GM19239 (cell line): ENCODE measurements at regions not wholly inside any gene's neighbourhood (a gene's known extent, or its start where the extent isn't known, plus 50 kb on each side); places are given as distances from the start of the nearest gene placed in this dataset.

Experiments
- DNase-seq: peaks from one replicate; pipeline ENCODE4 v3.0.0; 2011; ENCODE audit warnings: low spot score; ENCODE audit not compliant: insufficient read length
- FAIRE-seq: peaks from 2 replicates; lab custom pipeline; 2011; peaks lifted over from hg19 to GRCh38; lab: Jason Lieb, UNC

DNA sequence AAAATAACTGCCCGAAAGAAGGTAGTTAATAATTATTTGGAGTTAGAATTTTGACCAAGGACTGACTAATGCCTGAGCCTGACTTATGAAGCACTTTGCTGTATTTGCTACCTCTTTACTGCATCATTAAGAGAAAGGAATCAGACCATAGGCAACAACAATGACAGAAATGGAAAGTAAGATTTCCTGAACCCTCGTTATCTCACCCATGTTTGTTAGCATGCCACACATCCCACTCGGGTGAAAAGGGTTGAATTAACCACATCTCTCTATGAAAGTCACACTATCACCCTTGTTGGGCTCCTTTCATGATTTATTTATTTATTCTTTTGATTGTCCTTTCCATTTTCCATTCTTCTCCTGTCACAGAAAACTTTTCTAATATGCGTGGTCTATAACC, 59.6 kb downstream of the OLIG3 start:
- FAIRE-seq (no peak), DNase-seq (no peak)

DNA sequence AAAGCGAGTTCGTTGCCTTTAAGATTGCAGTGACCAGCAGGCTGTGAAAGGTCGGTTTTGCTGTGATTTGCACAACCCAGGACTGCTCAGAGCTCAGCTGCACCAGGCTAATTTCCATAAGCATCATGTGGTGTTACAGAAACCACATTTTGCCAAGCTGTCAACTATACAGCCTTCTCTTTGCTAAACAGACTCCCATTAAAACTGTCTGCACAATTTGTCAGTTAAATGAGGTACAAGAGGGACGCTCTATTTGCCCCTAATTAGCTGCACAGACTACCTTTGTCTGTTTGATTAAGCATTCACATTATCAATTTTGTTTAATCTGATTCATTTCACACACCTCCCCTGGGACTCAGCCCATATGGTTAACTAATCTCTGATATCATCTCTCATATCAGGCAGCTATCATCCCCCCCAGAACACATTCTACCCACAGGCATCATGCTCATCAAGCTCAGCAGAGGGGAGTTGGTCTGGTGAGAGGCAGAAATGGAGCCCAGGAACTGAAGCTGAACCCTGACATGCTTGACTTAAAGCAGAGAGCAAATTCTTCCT, 62.1 kb downstream of the OLIG3 start:
- FAIRE-seq (peak; percentile 70), DNase-seq (no peak)

DNA sequence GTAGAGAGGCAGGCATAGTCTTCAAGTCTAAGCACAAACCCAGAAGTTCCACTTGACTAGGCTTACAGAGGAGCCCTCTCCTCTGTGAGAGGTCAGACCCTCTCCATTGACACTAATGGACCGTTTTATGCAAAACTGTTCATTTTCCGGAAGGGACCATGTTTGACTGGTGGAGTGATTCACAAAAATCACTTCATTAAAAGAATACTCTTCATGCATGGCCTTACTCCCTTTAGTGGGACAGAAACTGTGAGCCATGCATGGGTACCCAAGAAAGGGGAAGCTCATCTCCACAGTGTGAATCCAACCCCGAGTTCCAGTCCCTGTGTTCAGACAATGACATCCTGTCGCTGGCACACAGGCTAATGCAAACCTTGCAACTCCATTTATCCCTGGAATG, 63.2 kb downstream of the OLIG3 start:
- DNase-seq (no peak), FAIRE-seq (no peak)

DNA sequence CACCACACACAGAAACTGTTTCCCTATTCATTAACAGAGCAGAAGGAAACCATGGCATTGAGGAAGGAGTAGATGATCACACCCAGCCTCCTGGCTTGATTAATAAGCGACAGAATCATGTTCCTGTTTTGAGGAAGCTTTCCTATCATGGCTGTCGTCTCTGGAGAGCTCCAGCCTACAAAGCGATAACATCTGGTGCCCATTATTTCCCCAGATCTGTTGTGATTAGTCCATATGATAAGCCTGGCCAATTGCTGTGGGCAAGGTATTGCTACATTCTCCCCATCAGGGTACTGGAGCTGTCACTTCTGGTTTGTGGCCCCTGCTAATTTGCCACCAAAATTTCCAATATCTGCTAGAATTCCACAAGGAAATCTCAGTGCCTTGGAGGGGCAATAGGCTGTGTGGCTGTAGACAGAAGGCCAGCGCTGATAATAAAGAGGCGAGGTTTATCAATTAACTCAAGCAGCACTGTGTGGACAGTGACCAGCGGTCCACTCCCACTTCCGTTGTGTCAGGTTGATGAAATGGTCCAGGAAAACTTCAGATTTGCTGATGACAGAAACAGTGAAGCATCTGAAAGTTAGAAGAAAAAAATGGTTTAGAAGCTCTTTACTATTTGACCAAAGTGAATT, 66.4 kb downstream of the OLIG3 start:
- no peak for FAIRE-seq

DNA sequence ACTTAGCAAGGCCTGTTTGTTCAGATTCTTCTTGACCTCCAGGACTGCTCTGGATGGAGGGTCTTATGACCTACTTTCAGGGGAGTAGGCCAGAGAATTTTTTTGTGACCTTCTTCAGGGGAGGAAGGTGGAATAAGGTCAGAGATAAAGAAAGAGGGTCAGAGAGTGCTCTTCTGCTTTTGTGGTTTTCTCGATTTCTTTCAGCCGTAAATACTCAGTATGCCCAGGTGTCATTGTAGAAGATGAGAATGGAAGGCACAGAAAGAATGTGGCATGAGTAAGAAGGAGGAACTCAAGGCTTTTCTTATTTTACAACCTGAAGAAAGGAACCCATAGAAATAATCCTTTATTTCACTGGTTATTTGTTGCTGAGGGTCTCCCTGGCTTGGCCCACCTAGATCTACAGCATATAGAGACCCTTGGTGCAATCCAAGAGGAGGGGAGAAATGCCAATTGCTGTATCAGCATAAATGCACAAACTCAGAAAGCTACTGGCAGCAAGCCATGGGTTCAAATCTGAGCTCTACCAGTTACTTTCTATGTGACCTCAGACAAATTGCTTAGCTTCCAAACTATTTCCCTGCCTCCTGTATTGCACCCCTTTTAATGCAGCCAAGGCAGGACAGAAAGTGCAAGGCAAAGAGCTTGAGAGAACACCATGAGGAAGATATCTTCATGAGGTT, 68.0 kb downstream of the OLIG3 start:
- DNase-seq (no peak), FAIRE-seq (no peak)

More for the DNA sequence above, 66.4 kb downstream of the OLIG3 start:
- DNase-seq, result no peak

DNA sequence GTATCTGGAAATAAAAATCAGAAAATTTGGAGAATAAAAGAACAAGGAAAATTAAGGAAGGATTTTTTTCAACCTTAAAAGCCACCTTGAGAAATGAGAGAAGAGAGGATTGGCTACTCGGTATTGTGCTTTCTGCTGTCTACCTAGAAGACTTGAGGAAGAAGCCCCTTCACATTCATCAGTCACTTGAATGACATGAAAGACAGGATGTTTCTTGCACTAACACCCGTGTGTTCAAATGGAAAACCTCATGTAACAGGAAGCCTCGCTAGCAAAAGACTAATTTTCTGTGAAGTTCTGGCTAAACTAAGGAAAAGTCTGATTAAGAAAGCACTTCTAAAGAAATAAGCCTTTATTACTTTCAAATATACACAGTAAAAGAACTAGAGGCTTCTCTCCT, 69.9 kb downstream of the OLIG3 start:
- DNase-seq (no peak), FAIRE-seq (no peak)

DNA sequence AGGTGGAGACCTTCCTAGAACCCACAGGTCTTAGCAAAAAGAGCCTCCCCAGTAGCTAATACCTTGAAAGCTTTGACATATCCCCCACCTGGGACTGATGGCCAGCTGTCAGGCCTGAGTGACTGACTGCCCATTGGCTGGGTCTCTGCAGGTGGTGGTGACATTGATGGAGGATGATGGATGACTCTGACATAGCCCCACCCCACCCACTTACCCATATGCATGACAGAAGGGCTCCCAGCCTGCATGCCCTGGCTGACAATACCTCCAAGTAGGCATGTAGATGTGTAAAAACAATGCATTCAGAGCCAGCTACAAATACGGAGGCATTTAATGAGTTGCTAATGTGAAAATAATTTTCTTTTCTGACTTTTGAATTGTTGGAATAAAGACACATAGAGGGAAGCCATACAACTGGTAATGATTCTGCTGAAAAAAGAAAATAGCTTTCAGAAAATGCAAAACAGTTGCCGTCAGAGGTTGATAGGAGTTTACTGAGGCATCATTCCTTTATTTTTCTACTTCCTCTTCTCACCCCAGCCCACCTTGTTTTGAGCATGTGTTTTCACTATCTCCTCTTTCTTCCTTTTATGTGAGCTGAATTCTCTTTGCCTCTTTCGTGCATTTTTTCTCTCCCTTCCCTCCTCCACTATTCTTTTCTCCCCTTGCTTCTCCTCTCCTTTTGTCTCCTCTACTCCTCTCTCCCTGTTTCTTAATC, 70.6 kb downstream of the OLIG3 start:
- FAIRE-seq (peak; percentile 33), DNase-seq (no peak)

DNA sequence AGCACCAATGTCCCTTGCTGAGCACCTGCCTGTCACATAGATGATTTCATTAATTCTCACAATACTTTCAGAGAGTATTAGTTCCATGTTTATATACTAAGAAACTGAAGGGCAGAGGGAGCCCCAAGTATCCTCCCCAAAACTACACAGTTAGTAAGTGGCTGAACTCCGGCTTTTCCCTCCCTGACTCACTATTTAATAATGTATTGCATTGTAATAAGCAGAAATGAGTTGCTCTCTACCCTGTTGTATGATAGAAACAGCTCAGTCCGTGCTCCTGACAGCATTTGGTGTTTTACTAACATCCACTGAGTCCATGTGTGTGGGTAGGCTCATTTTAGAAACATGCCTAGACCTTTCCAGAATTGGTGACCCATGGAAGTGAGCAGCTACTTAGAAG, 76.8 kb downstream of the OLIG3 start:
- no peak for FAIRE-seq
- DNase-seq, result no peak

DNA sequence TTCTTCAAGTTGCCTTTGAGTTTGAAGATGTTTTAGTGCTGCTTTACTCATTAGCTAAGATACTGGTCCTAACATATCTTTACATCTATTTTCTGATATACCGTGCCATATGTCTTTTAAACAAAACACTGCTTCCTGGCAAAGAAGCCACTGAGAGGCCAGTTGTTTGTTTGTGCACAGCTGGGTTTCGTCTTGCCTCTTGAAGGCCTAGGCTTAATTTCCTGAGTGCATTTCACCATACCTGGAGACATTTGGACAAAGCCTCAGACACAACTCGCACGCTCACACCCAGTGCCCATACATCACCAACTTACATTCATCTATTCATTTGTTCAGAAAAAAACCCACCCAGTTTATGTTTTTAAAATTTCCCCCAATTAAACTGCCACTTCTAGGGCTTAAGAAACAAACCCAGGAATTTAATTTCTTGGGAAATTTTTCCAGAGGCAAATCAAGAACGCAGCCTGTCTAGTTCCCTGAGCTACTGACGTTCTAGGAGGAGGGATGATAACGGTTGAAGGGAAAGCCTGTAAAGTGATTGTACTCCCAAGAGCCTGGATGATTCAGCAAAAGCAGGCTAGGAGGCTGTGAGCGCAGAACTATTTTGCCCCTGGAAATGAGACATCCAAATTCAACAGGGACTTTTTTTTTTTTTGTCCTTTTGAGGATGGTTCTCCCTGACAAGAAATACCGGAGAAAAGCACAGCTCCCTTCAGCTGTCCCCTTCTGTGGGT, 77.7 kb downstream of the OLIG3 start:
- DNase-seq, result no peak
- no peak for FAIRE-seq

DNA sequence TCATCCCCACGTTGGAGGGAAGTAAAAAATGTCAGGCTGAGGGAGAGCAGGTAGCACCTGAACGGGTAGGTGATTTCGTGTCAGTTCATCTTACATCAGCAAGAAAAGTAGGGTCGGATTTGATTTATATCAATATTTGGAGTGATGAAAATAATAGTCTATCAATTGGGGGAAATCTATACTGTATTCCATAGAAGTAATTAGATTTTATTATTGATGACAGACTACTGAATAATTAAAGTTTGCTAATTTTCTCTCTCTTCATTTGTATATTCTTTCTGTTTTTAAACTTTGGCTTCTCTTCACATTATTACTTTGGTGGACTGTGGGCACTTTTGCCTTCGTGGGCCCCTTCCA, 78.4 kb downstream of the OLIG3 start:
- FAIRE-seq (no peak), DNase-seq (no peak)

DNA sequence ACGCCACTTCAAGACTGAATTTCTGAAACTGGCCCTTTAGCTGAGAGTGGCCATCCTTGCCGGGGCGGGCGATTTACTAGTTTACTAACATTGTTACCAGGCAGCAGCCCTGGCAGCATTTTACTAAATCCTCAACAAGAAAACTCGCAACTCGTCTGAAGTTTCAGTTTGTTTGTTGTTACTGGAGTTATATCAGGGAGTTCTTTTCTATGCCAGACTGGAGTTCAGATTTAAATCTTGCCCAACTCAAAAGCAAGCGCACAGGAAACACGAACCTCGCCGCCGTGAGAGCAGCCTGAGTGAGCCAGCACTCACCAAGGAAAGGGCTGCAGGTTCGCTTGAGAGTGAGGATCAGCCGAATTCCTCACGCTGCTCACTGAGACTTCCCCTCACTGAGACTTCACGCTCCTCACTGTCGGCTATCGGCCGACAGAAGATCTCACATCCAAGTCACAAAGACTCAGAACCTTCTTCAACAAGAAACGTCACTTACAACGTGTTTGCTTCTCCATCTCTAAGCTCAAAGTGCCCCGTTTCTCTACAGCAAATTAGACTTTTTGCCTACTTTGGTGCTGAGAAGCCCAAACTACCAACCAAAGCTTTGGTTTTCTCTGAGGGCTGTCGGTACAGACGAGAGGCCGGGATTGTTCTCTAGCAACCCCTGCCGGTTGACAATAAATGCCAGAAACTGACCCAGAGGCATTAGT, 78.9 kb downstream of the OLIG3 start:
- peak; percentile 5 for DNase-seq
- FAIRE-seq, result peak; percentile 93

DNA sequence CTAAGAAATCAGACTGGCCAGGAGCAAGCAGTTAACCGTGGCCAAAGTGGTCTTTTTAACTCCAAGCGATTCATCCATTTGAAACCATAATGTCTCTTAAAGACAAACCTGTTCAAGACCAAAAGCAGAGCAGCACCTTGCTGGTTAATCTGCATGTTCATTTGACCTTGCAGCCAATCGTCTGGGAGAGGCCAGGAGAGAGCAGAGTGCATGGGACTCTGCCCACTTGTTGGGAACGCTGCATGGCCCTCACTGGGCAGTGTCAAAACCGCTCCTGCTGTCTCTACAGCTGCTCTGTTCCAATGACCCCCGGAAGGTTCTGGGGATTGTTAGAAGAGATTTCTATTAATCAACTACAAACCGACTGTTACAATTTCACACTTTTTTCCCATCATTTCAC, 79.6 kb downstream of the OLIG3 start:
- no peak for DNase-seq
- no peak for FAIRE-seq

DNA sequence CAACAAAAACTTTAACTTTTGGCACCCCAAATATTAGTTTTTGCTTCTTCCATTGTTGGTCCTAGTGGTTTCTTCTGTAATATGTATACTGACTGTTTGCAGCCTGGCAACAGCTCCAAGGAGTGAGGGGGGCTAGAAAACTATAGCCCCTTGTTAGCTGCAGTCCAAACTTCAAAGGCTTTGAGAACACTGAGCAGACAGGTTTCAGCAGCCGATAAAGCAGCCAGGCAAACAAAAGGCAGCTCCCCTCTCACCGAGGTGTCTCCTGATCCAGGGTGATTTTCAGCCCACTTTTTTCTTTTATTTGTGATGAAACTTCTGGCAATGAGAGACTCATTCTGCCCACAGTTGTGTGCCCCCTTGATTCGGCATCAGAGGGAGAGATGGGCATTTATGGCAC, 80.7 kb downstream of the OLIG3 start:
- no peak for FAIRE-seq
- DNase-seq, result no peak

DNA sequence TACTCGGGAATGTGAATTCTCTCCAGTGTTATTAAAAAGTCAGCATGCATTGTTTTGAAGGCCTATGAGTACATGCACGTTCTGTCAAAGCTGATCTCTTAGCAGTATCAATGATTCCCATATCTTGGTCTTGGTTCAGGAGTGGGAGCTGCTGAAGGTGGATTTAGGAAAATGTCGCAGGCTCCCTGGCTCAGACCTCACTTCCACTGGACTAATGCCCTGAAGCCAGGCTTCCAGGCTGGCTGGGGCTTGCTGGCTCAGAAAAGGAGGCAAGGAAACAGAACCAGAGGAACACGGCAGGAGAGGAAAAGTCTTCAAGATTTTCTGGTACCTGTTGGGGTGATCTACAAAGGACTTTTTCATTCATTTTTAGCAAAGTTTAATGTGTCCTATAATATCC, 81.6 kb downstream of the OLIG3 start:
- FAIRE-seq (no peak), DNase-seq (no peak)

DNA sequence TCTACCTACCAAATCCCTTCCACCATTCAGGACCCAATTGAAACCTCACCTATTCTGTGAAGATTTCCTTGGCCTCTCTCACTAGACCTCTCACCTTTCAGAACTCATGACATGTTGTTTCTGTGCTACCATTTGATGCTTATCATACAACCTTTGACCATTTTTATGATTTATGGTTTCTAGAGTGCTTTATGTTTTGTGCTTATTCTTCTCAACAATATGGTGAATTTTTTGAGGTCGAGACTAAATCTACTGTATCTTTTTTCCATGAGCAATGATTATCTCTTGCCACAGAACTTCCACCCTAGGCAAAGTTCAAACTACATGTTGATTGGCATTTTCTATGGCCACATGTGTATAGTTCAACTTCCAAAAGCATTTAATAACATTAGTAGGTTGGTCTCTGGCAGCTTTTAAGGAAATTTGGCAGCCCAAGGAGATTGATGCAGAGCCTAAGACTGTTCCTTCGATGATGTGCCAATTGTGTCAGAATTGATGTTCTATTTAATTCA, 84.9 kb downstream of the OLIG3 start:
- FAIRE-seq, result no peak
- DNase-seq, result no peak

DNA sequence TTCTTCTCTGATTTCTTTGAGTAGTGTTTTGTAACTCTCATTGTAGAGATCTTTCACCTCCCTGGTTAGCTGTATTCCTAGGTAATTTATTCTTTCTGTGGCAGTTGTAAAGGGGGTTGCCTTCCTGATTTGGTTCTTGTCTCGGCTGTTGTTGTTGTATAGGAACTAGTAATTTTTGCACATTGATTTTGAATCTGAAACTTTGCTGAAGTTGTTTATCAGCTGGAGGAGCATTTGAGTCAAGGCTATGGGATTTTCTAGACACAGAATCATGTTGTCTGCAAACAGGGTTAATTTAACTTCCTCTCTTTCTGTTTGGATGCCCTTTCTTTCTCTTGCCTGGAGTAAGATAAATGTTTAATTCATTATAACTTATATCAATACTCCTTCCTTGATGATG, 86.4 kb downstream of the OLIG3 start:
- FAIRE-seq, result no peak
- DNase-seq, result no peak

DNA sequence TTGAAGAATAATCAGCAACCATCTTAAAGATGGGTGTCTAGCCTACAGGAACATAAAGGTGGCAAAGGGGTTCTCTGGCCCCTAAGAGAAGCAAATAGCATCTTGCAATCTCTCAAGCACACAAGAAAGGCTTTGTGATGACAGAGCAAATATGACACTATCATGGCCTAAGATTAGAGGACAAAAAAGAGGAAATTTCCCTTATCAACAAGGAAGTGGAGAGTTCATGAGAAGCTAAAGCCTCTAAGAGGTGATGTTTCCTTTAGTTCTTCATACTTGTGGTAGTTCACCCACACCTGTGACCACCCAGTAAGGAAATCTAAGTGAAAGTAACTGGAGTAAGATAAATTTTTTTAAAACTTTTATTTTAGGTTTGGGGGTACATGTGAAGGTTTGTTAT, 88.4 kb downstream of the OLIG3 start:
- DNase-seq, result no peak
- FAIRE-seq, result no peak

DNA sequence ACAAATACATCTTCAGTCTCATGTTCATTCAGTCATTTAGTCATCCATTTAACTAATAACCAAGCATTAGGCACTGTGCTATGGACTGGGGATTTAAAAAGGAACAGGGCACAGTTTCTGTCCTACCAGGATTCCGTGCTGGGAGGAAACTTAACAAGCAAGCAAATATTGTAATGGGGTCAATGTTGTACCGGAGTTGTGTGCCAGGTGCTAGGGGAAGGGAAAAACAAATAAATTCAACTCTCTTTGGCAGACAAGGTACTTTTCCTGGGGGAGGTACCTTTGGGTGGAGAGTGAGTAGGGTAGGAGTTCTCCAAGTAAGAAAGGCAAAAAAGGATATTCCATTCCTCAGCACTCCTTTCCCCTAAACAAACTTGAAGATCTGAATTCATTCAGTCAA, 90.3 kb downstream of the OLIG3 start:
- no peak for DNase-seq
- FAIRE-seq, result no peak

DNA sequence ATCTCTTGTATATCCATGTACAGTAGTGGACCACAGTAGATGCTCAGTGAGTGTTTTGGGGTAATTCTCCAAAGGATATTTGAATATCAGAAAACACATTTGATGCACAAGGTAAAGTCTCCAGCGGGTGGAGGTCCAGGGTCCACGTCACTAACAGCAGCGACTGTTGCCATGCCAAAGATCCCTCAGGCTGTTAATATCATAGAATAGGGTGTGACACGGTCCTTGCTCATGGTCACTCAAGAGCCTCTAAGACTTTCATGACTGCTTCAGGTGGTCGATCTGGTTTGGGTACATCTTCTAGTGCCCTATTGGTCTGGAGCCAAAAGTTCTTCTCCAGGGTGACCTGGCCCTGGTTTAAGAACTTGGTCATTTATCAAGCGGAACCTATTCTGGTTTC, 90.8 kb downstream of the OLIG3 start:
- DNase-seq (no peak), FAIRE-seq (no peak)

DNA sequence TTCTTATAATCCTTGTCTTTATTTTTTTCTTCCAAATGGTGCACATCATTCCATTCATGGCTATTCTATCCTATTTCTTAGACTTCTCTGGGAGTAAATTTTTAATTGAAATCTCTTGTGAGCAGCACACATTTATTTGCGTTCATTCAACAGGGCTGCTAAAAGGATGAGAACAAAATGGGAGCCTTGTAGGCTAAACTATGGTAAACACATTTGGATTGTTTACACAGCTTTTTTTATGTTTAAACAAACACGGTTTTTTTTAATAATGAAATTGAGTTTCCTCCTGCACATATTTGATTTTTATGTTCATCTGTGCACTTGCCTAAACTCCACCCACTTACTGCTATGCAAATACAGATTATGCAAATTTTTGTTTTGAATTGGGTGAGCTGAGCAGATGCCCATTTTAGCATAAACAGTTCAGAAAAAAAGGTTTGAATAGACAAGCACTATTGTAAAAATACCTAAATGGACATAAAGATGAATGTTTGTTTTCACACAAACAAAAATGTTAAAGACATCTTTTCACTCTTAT, 92.0 kb downstream of the OLIG3 start:
- no peak for DNase-seq
- no peak for FAIRE-seq
